ENCODE measurements at regions not wholly inside any gene's neighbourhood (a gene's known extent, or its start where the extent isn't known, plus 50 kb on each side); places are given as distances from the start of the nearest gene placed in this dataset.

- FAIRE-seq (no peak), ATAC-seq (no peak), DNase-seq (no peak)
- no peaks in the 10 kb centered on the region for H3K4me1 ChIP-seq
- no peaks in the 10 kb centered on the region for H3K9me3 ChIP-seq
- no peak overlapping the region for H3K4me3 ChIP-seq
- 73 to 82% methylated on average over 3 of the region's 3 CpGs for WGBS, 2 donors
- TF ChIP-seq CTCF (IDR thresholded peaks at IDR 0.05) = no peak
- no peaks in the 10 kb centered on the region for H3K36me3 ChIP-seq
- H3K27me3 ChIP-seq = no peaks in the 10 kb centered on the region
- H3K27ac ChIP-seq = no peak overlapping the region
- intact Hi-C loops (cut with DNase I) = no loop called here
These were observed 737.5 kb upstream of the SLITRK5 start for GRCh38 chr13:86933676-86934075.

- ATAC-seq = no peak
- no peaks in the 10 kb centered on the region for H3K9me3 ChIP-seq
- no peaks in the 10 kb centered on the region for H3K4me1 ChIP-seq
- intact Hi-C loops (cut with DNase I) = no loop called here
- no peak for FAIRE-seq
- no peak overlapping the region for H3K27ac ChIP-seq
- no peaks in the 10 kb centered on the region for H3K27me3 ChIP-seq
- WGBS, 2 donors = 86 to 96% methylated on average over 2 of the region's 2 CpGs
- TF ChIP-seq CTCF (IDR thresholded peaks at IDR 0.05) = no peak
- no peak for DNase-seq
- H3K36me3 ChIP-seq = no peaks in the 10 kb centered on the region
- no peak overlapping the region for H3K4me3 ChIP-seq
These were observed 733.9 kb upstream of the SLITRK5 start for GRCh38 chr13:86937316-86937715.

- Histone ChIP-seq H3K4me1 (no peaks in the 10 kb centered on the region), H3K4me3 (no peak overlapping the region), H3K9me3 (no peaks in the 10 kb centered on the region), H3K27ac (no peak overlapping the region), H3K36me3 (no peaks in the 10 kb centered on the region), H3K27me3 (no peaks in the 10 kb centered on the region)
- ATAC-seq (no peak), FAIRE-seq (no peak), DNase-seq (no peak)
- intact Hi-C loops (cut with DNase I) = no loop called here
- no peak for TF ChIP-seq CTCF (IDR thresholded peaks at IDR 0.05)
- WGBS, 2 donors = 72 to 73% methylated on average over 2 of the region's 2 CpGs
These were observed 725.6 kb upstream of the SLITRK5 start for GRCh38 chr13:86945584-86945983.

- ATAC-seq = no peak
- intact Hi-C loops (cut with DNase I) = no loop called here
- 62 to 76% methylated on average over 2 of the region's 2 CpGs for WGBS, 2 donors
- no peaks in the 10 kb centered on the region for H3K9me3 ChIP-seq
- H3K4me3 ChIP-seq = no peak overlapping the region
- no peak for TF ChIP-seq CTCF (IDR thresholded peaks at IDR 0.05)
- no peak for FAIRE-seq
- H3K36me3 ChIP-seq = no peaks in the 10 kb centered on the region
- no peak overlapping the region for H3K27ac ChIP-seq
- DNase-seq = no peak
- H3K4me1 ChIP-seq = no peaks in the 10 kb centered on the region
- H3K27me3 ChIP-seq = no peaks in the 10 kb centered on the region
These were observed 724.4 kb upstream of the SLITRK5 start for GRCh38 chr13:86946734-86947133.

GRCh38 chr13:86954341-86954740, 716.8 kb upstream of the SLITRK5 start:
- ATAC-seq (no peak), FAIRE-seq (no peak), DNase-seq (no peak)
- H3K36me3 ChIP-seq = no peaks in the 10 kb centered on the region
- WGBS, 2 donors = 44 to 58% methylated on average over 1 of the region's 1 CpG
- no peaks in the 10 kb centered on the region for H3K4me1 ChIP-seq
- intact Hi-C loops (cut with DNase I) = no loop called here
- H3K27ac ChIP-seq = no peak overlapping the region
- no peaks in the 10 kb centered on the region for H3K9me3 ChIP-seq
- no peak overlapping the region for H3K4me3 ChIP-seq
- no peaks in the 10 kb centered on the region for H3K27me3 ChIP-seq
- no peak for TF ChIP-seq CTCF (IDR thresholded peaks at IDR 0.05)
